HG02798 (cell line): ENCODE measurements at regions not wholly inside any gene's neighbourhood (a gene's known extent, or its start where the extent isn't known, plus 50 kb on each side); places are given as distances from the start of the nearest gene placed in this dataset.

Experiments used
- ATAC-seq: cut with Tn5 transposase; IDR thresholded peaks from one replicate; pipeline ENCODE4 v1.9.1; 2021; ENCODE audit warnings: mild to moderate bottlenecking; ENCODE audit not compliant: unreplicated experiment, poor library complexity

DNA sequence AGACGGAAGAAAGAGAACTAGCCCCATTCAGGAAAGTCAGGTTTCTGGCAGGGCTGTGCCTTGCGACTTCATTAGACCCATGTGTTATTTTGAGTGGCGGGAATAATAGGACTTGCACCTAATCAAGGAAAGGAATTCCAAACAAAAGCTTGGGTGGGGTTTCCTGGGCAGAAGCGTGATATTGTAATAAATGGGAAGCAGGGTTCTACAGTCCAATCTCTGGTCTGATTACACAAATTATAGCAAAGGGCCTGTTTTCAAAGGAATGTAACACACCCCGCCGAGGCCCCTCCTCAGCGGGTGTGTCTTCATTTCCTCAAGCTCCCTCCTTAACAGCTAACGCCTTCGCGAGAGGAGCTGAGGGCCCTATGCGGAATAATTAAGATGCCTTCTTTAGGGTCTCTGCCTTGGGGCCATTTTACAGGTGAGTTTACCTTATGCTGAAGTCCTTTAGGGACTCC is 396.0 kb upstream of the C2CD4B start:
- ATAC-seq: no peak

- ATAC-seq: no peak
These were observed 396.5 kb upstream of the C2CD4B start for GRCh38 chr15:62561571-62561970.

DNA sequence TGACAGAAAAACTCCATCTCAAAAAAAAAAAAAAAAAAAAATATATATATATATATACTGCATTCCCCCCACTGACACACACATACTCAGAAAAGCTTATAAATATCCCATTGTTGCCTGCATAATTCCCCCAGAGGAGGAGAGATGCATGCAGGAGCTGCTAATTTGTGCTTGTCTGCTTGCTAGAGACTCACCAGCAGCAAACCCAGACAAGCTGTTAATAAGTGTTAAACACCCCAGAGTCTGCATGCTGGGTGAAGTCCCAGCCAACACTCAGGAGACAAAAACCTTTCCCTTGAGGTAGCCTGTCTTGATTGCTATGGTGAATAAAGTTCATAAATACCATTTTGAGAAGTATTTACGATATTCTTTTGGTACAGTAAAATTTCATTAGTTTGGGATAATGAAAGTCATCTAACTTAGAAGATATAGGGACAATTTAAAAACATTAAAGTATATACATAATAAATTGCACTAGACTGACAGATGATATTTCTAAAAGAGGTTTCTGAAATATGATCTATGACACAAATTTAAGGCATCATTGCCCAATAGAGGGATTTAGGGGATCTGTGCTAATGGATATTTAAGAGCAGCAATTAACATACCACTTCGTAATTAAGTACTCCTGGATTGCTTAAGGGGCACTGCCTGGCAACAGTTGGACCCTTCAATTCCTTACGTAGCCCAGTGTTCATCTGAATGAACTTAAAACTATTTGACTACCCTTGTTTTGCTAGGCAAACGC is 400.0 kb upstream of the C2CD4B start:
- ATAC-seq: no peak

DNA sequence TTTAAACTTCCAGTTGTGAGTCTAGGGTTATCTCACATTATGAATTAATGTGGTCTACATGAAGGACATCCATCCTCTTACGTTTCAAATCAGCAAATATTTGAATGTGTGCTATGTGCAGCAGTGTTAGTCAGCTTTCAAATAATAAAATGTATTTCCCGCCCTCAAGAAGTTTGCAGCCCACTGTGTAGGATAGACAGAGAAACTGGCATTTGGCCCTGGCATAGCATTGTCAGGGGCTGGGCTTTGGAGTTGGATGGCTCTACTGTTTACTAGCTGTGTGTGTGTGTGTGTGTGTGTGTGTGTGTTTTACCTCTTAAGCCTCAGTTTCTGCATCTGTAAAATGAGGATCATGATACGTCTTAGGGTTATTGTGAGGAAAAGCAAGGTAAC is 400.5 kb upstream of the C2CD4B start:
- no peak for ATAC-seq

DNA sequence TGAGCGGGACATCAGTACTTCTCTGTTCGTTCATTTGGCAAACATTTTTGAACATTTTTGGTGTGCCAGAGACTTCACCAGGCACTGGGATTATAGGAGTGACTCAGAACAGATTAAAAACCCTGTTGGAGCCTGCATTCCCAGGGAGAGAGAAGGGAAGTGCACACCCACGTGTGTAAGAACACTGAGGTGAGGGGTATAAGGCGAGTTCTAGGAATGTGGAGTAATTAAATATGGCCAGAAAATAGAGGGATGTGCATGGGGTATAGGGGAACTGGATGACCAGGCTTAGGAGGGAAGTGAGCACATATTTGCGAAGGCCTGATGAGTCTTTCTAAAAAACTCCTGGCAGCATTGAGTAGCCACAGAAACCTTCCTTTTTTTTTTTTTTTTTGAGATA is 401.2 kb upstream of the C2CD4B start:
- no peak for ATAC-seq

DNA sequence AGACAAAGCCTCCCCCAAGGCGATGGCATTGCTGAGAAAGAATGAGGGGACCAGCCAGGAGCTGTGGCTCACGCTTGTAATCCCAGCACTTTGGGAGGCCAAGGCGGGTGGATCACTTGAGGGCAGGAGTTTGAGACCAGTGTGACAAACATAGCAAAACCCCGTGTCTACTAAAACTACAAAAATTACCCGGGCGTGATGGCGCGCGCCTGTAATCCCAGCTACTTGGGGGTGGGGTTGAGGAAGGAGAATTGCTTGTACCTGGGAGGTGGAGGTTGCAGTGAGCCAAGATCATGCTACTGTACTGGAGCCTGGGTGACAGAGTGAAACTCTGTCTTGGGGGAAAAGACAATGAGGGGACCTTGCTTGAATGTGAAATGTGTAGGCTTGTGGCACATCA is 402.4 kb upstream of the C2CD4B start:
- no peak for ATAC-seq

GRCh38 chr15:62568004-62568403 is 402.9 kb upstream of the C2CD4B start:
- ATAC-seq: no peak

- no peak for ATAC-seq
These were observed 403.6 kb upstream of the C2CD4B start for GRCh38 chr15:62568702-62569101.

DNA sequence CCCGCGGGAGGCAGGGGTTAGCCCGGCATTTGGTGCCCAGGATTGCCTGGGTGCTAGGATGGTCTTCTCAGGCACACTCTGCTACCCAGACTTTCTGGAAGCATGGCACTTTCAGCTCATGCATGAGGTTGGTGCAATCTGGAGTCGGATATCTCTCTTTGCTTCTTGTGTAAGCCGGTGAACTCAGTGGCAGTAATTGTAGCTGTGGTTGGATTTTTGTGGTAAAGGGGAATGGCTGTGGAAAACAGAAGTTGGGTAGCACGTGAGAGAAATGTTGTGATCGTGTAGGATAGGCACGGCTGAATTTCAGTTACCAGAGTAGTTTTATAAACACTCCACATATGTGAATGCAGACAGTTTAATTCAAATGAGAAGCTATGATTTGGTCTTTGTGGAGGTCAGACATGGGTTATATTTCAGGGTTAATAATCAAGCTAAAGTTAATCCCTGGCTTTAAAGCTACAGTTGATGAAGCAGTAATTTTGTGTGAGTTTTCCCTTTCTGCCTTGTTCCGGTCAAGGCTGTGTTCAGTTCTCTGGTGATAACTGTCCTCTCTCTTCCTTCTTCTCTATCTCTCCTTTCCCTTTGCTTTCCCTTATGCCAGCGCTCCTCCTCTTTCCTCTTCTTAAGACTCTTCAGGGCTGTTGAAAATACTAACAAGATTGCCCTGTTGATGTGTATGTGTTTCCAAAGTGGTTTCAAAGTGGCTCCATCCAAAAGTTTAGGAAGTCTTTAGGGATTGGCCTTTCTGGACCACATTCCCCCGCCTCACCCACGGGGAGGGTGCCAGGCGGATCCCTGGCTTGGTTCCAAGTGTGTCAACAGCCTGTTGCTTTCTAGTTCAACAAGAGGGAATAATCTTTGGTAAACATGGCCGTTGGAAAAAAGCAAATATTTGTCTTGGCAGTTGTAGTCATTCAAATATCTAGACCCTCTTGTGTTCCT is 404.6 kb upstream of the C2CD4B start:
- ATAC-seq: no peak

- no peak for ATAC-seq
These were observed 405.3 kb upstream of the C2CD4B start for GRCh38 chr15:62570405-62570783.

GRCh38 chr15:62571072-62571471 is 406.0 kb upstream of the C2CD4B start:
- ATAC-seq: no peak

- no peak for ATAC-seq
These were observed 407.7 kb upstream of the C2CD4B start for GRCh38 chr15:62572797-62573196.

GRCh38 chr15:62573876-62574275 is 408.8 kb upstream of the C2CD4B start:
- ATAC-seq: no peak

DNA sequence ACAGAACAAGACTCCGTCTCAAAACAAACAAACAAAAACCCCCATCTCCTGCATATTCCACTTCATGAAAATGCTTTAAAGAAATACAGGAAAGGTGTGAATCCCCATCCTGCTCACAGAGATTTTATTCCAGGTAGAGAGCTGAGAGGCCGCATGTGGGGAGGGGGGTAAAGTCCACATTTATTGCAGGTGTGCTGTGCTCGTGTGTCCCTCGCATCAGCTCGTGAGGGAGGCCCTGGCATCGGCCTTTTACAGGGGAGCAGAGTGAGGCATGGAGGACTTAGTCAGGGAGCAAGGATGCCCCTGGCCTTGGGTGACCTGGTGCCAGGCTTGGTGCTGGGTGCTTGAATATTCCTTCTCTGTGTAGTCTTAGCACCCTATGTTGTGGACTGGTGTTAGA is 413.5 kb upstream of the C2CD4B start:
- ATAC-seq: no peak

DNA sequence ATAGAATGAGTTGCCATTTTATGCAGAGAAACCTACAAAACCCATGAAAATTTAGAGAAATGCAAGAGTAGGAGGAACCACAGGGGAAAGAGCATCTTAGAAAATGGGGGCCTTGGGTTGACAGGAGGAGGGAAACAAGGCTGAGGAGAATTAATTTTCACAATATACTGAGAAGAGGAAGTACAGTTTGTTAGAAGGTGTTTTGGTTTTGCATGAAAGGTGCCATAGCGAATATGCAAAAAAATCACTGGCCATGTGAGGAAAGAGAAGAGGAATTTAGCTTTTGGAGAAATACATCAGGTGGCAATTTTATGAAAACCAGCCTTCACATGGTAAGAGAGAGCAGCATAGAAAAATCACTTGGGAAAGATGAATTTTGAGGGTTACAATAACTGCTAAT is 413.9 kb upstream of the C2CD4B start:
- no peak for ATAC-seq

- no peak for ATAC-seq
These were observed 414.8 kb upstream of the C2CD4B start for GRCh38 chr15:62579842-62580241.

DNA sequence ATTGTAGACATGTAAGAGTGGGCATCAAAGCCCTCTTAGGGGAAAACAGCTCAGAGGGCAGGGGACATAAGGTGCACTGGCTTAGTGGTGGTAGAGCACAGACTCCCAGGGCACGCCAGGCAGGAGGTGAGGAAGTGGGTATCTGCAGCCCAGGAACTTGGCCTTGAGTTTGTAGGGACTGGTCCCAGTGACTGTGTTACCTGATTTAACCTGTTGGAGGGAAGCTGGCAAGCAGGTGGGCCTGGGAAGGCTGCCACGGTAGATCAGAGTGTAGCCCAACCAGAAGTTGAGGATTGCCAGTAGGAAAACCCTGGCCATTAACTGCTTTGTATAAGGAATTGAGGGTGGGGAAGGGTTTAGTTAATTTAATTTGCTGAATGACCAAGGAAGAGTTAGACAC is 417.5 kb upstream of the C2CD4B start:
- ATAC-seq: no peak

- ATAC-seq: no peak
These were observed 419.5 kb upstream of the C2CD4B start for GRCh38 chr15:62584301-62585235.

DNA sequence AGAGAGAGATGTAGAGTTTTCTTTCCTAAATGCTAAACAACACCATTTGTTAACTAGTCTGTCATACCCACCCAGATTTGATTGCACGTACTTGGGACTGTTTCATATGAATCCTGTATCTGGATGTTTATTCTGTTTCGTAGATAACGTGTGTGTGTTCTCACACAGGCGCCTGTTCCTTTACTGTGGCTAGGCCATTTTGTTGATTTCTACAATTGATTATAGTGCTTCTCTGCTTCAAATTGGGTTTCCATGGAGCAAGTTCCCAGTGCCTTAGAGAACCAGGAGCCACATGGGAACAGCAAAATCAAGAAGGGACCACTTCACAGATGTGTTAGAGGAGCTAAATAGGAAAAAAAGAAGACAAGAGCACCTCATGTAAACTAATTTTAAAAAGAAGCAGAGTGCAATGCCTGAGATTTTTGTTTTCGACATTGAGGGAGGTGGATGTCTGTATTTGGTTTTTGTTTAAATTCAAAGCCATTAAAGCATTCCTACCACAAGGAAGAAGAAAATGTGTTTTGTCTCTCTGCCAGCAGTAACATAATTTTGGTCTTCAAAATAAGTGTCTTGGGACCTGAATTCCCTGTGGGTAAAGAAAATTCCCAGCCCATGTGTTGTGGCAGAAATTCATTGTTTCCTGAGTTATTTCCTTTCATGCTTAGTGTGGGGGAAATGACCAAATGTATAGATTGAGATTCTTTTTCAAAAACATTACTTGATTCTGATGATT is 424.0 kb upstream of the C2CD4B start:
- no peak for ATAC-seq
